Erythroblast (primary cell): ENCODE measurements at regions not wholly inside any gene's neighbourhood (a gene's known extent, or its start where the extent isn't known, plus 50 kb on each side); places are given as distances from the start of the nearest gene placed in this dataset.

Experiments
- GATA1 ChIP-seq: IDR thresholded peaks from 2 replicates; pipeline ENCODE4 v1.6.1; 2011; ENCODE audit warnings: low read depth, mild to moderate bottlenecking, control low read depth, low read length, moderate library complexity
- POLR2A ChIP-seq: IDR thresholded peaks from 2 replicates; pipeline ENCODE4 v1.6.1; 2011; ENCODE audit warnings: mild to moderate bottlenecking, low read length

- TF ChIP-seq POLR2A, result no peak
- TF ChIP-seq GATA1, result no peak
Observed at GRCh38 chr5:6862306-6862705, 149.1 kb downstream of the TENT4A start.
